PC-9 (cell line): ENCODE measurements at regions not wholly inside any gene's neighbourhood (a gene's known extent, or its start where the extent isn't known, plus 50 kb on each side); places are given as distances from the start of the nearest gene placed in this dataset.

Experiments used
- BruUV-seq: library from RNA; stranded (reverse); fragments of 400-500 nt; replicated peaks from 2 replicates; lab custom pipeline; 2021; lab: Mats Ljungman, UMichigan
- CTCF ChIA-PET: fragments of 300-600 bp; sonication (Branson Sonifier 250); formaldehyde crosslinking; loops from one replicate; lab custom pipeline; 2022; ENCODE audit warnings: antibody characterized with exemption; lab: Charles Lee
- POLR2A ChIA-PET: fragments of 300-600 bp; sonication (Branson Sonifier 250); formaldehyde crosslinking; loops from one replicate; lab custom pipeline; 2022; ENCODE audit warnings: antibody characterized with exemption; ENCODE audit not compliant: unreplicated experiment; lab: Charles Lee
- DNase-seq, 2 experiments: peaks; one replicate each; pipeline versions ENCODE4 v3.0.0 to v3.0.0-alpha.2; 2015 to 2022; ENCODE audit warnings: mixed read lengths in 1 of 2
- H2AFZ ChIP-seq: fragments of 200-600 bp; sonication (generic); 2 replicates; pipeline ENCODE4 v1.8.1; 2017; ENCODE audit warnings: antibody characterized with exemption
- H3F3A ChIP-seq: fragments of 200-600 bp; sonication (generic); 2 replicates; pipeline ENCODE4 v1.8.1; 2017; ENCODE audit warnings: antibody characterized with exemption, mild to moderate bottlenecking, low read depth; ENCODE audit not compliant: insufficient read depth
- H3K27ac ChIP-seq: fragments of 200-600 bp; sonication (generic); 2 replicates; pipeline ENCODE4 v1.6.1; 2016; ENCODE audit warnings: mixed run types
- H3K27me3 ChIP-seq: fragments of 200-600 bp; sonication (generic); 2 replicates; pipeline ENCODE4 v1.6.1; 2016; ENCODE audit warnings: low read depth, mixed run types; ENCODE audit not compliant: insufficient read depth
- H3K36me3 ChIP-seq: fragments of 200-600 bp; sonication (generic); 2 replicates; pipeline ENCODE4 v1.6.1; 2016; ENCODE audit warnings: low read depth, mixed run types
- H3K4me1 ChIP-seq: fragments of 200-600 bp; sonication (generic); replicated peaks from 2 replicates; pipeline ENCODE4 v1.6.1; 2016; ENCODE audit warnings: mixed run types; ENCODE audit not compliant: insufficient read depth
- H3K4me2 ChIP-seq: fragments of 200-600 bp; sonication (generic); 2 replicates; pipeline ENCODE4 v1.6.1; 2017; ENCODE audit warnings: mixed run types
- H3K4me3 ChIP-seq: fragments of 200-600 bp; sonication (generic); 2 replicates; pipeline ENCODE4 v1.6.1; 2016; ENCODE audit warnings: mixed run types
- H3K79me2 ChIP-seq: fragments of 200-600 bp; sonication (generic); 2 replicates; pipeline ENCODE4 v1.6.1; 2017; ENCODE audit warnings: low read depth, mixed run types
- H3K9me2 ChIP-seq: fragments of 200-600 bp; sonication (generic); 2 replicates; pipeline ENCODE4 v1.8.1; 2017; ENCODE audit warnings: mild to moderate bottlenecking; ENCODE audit not compliant: insufficient read depth
- H3K9me3 ChIP-seq: fragments of 200-600 bp; sonication (generic); 2 replicates; pipeline ENCODE4 v1.8.1; 2016; ENCODE audit warnings: low read depth; ENCODE audit not compliant: insufficient read depth
- H4K20me1 ChIP-seq: fragments of 200-600 bp; sonication (generic); 2 replicates; pipeline ENCODE4 v1.8.1; 2017; ENCODE audit not compliant: insufficient read depth
- EZH2 ChIP-seq: fragments of 200-600 bp; sonication (generic); IDR thresholded peaks from 2 replicates; pipeline ENCODE4 v1.8.0; 2017; ENCODE audit warnings: antibody characterized with exemption, low read depth
- intact Hi-C: fragments of 100-400 bp; cut with micrococcal nuclease; formaldehyde crosslinking; loops from one replicate; pipeline ENCODE4 v1.10.0; 2022; ENCODE audit not compliant: unreplicated experiment
- TF ChIP-seq, protein P1 (sequence below): fragments of 200-600 bp; sonication (generic); conservative IDR thresholded peaks from 2 replicates; pipeline ENCODE4 v1.6.1; 2017; ENCODE audit warnings: mixed run types, antibody characterized with exemption, mild to moderate bottlenecking, moderate library complexity

DNA sequence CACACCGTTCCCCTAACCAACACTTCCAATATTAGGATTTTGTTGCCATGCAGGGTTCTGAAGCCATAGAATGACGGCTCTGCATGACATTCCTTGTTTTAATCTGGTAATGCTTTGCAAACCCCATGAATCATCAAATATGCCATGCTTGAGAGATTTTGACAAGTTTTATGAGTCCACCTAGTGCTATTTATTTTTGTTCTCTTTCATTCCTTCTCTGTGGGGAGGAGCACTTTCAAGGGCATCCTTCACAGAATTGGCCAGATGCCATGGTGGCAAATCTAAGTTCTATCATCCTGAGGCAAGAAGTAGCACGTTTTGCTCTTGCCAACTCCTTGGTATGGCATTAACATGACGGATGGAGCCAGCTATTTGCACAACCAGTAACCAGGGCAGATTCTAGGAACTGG, 268.4 kb downstream of the FAM76B start:
- no peaks in the 10 kb centered on the region for H3K79me2 ChIP-seq
- no peak overlapping the region for H2AFZ ChIP-seq
- no peaks in the 10 kb centered on the region for H3K9me2 ChIP-seq
- no peaks in the 10 kb centered on the region for H3K36me3 ChIP-seq
- intact Hi-C loops: no loop called here
- ChIA-PET CTCF (no interaction called here), POLR2A (no interaction called here)
- no peak for TF ChIP-seq EZH2
- TF ChIP-seq, protein P1, sequence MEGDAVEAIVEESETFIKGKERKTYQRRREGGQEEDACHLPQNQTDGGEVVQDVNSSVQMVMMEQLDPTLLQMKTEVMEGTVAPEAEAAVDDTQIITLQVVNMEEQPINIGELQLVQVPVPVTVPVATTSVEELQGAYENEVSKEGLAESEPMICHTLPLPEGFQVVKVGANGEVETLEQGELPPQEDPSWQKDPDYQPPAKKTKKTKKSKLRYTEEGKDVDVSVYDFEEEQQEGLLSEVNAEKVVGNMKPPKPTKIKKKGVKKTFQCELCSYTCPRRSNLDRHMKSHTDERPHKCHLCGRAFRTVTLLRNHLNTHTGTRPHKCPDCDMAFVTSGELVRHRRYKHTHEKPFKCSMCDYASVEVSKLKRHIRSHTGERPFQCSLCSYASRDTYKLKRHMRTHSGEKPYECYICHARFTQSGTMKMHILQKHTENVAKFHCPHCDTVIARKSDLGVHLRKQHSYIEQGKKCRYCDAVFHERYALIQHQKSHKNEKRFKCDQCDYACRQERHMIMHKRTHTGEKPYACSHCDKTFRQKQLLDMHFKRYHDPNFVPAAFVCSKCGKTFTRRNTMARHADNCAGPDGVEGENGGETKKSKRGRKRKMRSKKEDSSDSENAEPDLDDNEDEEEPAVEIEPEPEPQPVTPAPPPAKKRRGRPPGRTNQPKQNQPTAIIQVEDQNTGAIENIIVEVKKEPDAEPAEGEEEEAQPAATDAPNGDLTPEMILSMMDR: no peak
- no peaks in the 10 kb centered on the region for H3F3A ChIP-seq
- DNase-seq: peak in 1 of 2 experiments; percentile 46
- BruUV-seq: no TSS peak
- no peak overlapping the region for H3K27ac ChIP-seq
- H3K9me3 ChIP-seq: no peaks in the 10 kb centered on the region
- H3K4me2 ChIP-seq: no peak overlapping the region
- H3K4me3 ChIP-seq: no peak overlapping the region
- no peaks in the 10 kb centered on the region for H4K20me1 ChIP-seq
- no peaks in the 10 kb centered on the region for H3K4me1 ChIP-seq
- H3K27me3 ChIP-seq: no peaks in the 10 kb centered on the region

DNA sequence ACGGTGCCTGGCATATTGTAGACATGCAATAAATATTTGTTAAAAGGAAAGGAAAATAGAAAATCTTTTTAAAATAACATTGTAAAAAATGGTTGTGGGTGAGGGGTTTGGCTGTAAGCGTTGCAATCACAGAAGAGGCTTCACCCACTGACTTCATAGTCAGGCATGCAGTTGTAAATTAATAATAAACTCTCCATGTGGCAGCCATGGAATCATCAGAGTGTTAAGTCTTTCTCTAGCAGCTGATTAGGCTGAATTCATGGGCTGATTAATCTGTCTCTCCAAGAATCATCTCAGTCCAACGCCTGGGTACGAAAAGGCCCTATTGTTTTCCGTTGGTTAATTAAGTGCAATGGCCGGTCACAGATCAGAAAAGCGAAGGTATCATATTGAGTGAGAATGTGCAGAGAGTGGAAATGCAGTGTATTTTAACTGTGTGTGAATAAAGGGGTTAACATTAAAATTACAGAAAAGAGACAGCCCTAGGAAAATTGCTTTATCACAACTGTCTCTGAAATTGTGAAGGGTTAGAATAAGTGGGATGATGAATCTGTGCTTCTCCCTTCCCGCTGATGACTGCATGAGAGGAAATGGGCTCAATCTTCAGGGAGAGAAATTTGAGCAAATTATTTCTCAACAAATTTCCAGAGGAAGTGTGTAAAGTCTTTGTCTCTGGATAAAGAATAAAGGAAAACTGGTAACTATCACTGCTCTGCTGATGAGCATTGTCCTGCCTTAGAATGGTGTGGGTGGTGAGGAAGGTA, 269.0 kb downstream of the FAM76B start:
- intact Hi-C loops: no loop called here
- no peaks in the 10 kb centered on the region for H3K9me3 ChIP-seq
- H3K4me1 ChIP-seq: no peaks in the 10 kb centered on the region
- BruUV-seq: no TSS peak
- no peak overlapping the region for H3K27ac ChIP-seq
- POLR2A ChIA-PET: no interaction called here
- H3K4me3 ChIP-seq: no peak overlapping the region
- no peaks in the 10 kb centered on the region for H3K36me3 ChIP-seq
- no peaks in the 10 kb centered on the region for H3K79me2 ChIP-seq
- DNase-seq: no peak
- H4K20me1 ChIP-seq: no peaks in the 10 kb centered on the region
- H3K4me2 ChIP-seq: no peak overlapping the region
- H3K27me3 ChIP-seq: no peaks in the 10 kb centered on the region
- CTCF ChIA-PET: no interaction called here
- no peak for TF ChIP-seq EZH2
- TF ChIP-seq, protein P1: no peak
- no peak overlapping the region for H2AFZ ChIP-seq
- no peaks in the 10 kb centered on the region for H3F3A ChIP-seq
- no peaks in the 10 kb centered on the region for H3K9me2 ChIP-seq

DNA sequence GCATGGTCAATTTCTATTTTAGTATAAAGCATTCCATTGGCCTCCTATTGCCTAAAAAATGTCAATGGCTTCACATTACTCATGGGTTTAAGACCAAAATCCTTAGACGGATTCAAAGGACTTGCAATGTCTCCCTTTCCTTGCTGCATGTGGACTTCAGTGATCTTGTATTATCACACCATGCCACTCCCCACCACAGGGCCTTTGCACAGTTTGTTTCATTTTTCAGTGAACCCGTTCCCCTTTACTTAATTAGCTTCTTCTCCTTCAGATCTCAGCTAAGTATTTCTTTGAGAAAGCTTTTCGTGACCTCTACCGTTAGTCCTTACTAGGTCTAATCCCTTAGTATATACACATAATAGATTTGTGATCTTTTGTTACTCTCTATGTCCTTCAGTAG, 269.7 kb downstream of the FAM76B start:
- ChIA-PET POLR2A (no interaction called here), CTCF (no interaction called here)
- BruUV-seq: no TSS peak
- intact Hi-C loops: no loop called here
- Histone ChIP-seq H3K4me2 (no peak overlapping the region), H3F3A (no peaks in the 10 kb centered on the region), H3K4me3 (no peak overlapping the region), H3K4me1 (no peaks in the 10 kb centered on the region), H3K9me2 (no peaks in the 10 kb centered on the region), H2AFZ (no peak overlapping the region), H3K27me3 (no peaks in the 10 kb centered on the region), H3K79me2 (no peaks in the 10 kb centered on the region), H4K20me1 (no peaks in the 10 kb centered on the region), H3K9me3 (no peaks in the 10 kb centered on the region), H3K36me3 (no peaks in the 10 kb centered on the region), H3K27ac (no peak overlapping the region)
- TF ChIP-seq, protein P1: no peak
- TF ChIP-seq EZH2: no peak
- DNase-seq: no peak
